Panc1 (cell line): ENCODE measurements at regions not wholly inside any gene's neighbourhood (a gene's known extent, or its start where the extent isn't known, plus 50 kb on each side); places are given as distances from the start of the nearest gene placed in this dataset.

Experiments used
- TF ChIP-seq, protein P1 (sequence below): fragments of 450-650 bp; IDR thresholded peaks from 2 replicates; pipeline ENCODE4 v1.5.1; 2017; ENCODE audit warnings: mild to moderate bottlenecking
- TF ChIP-seq, protein P2 (sequence below), 2 experiments: IDR thresholded peaks; 2 replicates each; pipeline ENCODE4 v1.6.1; 2011 to 2012; ENCODE audit warnings: low read depth in 2 of 2, control low read depth in 1 of 2, low read length in 1 of 2, mild to moderate bottlenecking in 1 of 2, moderate library complexity in 1 of 2; ENCODE audit not compliant: insufficient read depth in 1 of 2

DNA sequence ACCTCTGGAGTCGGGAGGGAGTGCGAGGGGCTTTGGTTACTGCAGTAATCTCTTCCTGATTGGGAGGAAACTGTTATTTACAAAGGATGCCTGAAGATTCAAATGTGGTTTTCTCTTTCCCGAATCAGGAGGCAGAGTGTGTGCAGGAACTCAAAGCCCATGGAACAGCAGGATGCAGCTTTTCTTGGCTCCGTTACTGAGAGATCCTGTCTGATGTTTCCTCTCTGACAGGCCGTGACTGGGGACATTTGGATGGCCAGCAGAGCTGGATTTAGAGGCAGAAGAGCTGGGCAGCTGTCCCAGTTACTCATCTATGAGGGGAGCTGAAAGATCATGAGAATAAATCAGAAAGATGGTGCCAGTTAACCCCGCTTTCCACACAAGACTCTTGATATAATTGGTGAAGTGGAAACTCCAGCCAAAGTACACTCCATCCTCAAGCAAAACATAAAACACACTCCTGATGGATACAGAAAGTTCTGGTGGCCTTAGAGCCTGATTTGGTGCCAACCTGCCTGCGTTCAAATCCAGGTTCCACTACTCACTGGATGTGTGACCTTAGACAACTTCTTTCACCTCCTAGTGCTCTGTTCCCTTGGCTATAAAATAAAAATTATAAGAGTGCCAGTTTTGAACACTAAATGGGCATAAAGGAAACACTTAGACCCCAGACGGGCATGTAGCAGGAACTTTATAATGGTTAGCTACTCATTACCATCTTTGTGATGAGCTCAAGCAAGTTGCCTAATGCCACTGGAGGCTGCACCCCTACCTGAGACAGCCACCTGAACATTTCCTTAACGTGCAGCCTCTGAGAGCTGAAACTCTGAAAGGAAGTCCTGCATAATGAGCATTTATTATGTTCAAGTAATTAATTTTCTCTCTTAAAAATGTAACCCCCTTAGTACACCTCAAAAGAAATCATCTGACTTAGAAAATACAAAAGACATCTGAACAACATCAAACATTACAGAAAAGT lies 349.0 kb upstream of the GATB start:
- TF ChIP-seq, protein P1, sequence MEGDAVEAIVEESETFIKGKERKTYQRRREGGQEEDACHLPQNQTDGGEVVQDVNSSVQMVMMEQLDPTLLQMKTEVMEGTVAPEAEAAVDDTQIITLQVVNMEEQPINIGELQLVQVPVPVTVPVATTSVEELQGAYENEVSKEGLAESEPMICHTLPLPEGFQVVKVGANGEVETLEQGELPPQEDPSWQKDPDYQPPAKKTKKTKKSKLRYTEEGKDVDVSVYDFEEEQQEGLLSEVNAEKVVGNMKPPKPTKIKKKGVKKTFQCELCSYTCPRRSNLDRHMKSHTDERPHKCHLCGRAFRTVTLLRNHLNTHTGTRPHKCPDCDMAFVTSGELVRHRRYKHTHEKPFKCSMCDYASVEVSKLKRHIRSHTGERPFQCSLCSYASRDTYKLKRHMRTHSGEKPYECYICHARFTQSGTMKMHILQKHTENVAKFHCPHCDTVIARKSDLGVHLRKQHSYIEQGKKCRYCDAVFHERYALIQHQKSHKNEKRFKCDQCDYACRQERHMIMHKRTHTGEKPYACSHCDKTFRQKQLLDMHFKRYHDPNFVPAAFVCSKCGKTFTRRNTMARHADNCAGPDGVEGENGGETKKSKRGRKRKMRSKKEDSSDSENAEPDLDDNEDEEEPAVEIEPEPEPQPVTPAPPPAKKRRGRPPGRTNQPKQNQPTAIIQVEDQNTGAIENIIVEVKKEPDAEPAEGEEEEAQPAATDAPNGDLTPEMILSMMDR = no peak
- TF ChIP-seq, protein P2, sequence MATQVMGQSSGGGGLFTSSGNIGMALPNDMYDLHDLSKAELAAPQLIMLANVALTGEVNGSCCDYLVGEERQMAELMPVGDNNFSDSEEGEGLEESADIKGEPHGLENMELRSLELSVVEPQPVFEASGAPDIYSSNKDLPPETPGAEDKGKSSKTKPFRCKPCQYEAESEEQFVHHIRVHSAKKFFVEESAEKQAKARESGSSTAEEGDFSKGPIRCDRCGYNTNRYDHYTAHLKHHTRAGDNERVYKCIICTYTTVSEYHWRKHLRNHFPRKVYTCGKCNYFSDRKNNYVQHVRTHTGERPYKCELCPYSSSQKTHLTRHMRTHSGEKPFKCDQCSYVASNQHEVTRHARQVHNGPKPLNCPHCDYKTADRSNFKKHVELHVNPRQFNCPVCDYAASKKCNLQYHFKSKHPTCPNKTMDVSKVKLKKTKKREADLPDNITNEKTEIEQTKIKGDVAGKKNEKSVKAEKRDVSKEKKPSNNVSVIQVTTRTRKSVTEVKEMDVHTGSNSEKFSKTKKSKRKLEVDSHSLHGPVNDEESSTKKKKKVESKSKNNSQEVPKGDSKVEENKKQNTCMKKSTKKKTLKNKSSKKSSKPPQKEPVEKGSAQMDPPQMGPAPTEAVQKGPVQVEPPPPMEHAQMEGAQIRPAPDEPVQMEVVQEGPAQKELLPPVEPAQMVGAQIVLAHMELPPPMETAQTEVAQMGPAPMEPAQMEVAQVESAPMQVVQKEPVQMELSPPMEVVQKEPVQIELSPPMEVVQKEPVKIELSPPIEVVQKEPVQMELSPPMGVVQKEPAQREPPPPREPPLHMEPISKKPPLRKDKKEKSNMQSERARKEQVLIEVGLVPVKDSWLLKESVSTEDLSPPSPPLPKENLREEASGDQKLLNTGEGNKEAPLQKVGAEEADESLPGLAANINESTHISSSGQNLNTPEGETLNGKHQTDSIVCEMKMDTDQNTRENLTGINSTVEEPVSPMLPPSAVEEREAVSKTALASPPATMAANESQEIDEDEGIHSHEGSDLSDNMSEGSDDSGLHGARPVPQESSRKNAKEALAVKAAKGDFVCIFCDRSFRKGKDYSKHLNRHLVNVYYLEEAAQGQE (IDR thresholded peaks at IDR 0.05; ENCODE audit: insufficient read depth in 1 of 2, low read depth in 2 of 2, low read length in 1 of 2) = no peak
